ENCODE measurements at regions not wholly inside any gene's neighbourhood (a gene's known extent, or its start where the extent isn't known, plus 50 kb on each side); places are given as distances from the start of the nearest gene placed in this dataset.
"Not testable (repeated sequence)": the region's sequence is repeated elsewhere in the genome, so short reads cannot be mapped to it uniquely, and the experiment has no call there.

DNA sequence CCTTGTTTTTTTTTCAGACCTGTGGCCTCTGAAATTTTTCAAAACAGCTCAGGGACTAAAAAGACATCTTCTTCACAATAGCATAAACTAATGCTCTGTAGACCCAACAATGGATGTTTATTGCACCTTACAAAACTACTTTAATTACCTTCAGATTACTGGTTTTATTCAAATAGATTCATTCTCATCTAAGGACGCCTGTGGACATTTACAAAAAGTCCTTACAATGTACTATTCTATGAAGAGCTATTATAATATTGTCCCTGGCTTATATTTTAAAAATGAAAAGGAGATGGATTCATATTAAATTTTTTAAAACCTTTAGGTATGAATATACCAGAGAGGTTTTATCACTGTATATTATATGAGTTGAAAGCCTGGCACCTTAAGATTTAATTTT is 238.4 kb upstream of the NR5A2 start:
- no peak for DNase-seq (ENCODE audit: low read depth)

DNA sequence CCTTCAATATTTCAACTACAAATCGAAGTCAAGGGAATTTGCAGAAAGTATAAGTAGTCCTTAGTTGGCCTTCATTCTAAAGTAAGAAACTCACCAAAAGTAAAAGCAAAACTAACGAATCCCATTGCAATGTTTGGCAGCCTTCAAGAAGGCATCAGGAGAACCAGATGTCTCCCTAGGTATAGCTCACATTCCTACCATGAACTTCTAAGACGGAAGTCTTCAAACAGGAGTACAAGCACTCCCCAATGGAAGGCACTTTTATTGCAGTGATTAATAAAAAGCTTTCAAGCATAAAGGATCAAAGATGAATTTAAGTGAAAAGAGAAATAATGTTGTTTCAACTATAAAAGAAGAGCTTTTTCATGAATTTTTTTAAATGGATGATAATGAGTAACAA is 236.0 kb upstream of the NR5A2 start:
- no peak for DNase-seq (ENCODE audit: low read depth)

DNA sequence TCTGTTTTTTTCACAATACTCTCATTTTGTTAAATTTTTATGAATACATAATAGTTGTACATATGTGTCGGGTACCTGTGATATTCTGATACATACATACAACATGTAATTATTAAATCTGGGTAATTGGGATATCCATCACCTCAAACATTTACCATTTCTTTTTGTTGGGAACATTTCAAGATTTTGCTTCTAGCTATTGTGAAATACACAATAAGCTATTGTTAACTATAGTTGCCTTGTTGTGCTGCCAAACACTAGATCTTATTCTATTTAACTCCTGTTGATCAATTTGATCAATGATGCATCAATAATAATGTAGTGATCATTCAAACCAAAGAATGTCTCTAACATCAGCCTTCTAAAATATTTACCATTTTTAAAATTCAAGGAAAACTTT is 234.6 kb upstream of the NR5A2 start:
- DNase-seq (ENCODE audit: low read depth): no peak

DNA sequence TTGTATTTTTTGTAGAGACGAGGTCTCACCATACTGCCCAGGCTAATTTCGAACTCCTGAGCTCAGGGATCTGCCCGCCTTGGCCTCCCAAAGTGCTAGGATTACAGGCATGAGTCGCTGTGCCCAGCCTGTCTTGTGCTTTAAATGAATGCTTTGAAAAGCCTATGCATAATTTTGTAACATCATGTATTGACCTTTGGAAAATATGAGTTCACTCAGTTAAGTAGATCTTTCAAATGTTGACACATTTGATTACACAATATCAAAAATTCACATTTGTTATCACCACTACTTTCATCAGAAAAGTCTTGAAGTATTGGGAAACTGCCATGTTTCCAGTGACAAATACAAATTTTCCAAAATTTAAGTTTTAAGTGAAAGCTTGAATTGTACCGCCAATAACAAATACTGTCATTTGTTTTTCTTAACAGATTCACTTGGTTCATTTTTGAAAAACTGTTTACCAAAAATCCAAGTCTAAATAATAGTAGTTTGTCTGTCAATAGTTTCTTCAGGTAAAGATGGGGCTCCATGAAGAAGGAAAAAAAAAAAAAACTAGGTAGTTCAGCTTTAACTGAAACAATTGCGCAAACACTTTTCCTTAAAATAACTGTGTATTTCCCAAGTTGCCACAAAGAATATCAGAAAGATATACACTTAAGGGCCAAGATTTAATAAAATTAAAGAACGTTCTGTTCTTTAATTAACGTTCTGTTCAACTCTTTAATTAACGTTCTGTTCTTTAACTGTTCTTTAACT is 233.2 kb upstream of the NR5A2 start:
- DNase-seq (ENCODE audit: low read depth): no peak

DNA sequence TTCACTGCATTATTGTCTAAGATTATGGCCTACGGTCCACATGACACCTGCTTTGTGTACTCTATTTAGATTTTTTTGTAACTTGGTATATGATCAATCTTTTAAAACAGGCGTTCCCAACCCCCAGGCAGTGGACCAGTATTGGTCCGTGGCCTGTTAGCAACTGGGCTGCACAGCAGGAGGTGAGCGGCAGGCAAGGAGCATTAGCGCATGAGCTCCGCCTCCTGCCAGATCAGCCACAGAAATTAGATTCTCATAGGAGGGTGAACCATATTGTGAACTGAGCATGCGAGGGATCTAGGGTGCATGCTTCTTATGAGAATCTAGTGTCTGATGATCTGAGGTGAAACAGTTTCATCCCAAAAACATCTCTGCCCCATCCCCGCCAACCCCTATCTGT is 228.4 kb upstream of the NR5A2 start:
- DNase-seq (ENCODE audit: low read depth): no peak

DNA sequence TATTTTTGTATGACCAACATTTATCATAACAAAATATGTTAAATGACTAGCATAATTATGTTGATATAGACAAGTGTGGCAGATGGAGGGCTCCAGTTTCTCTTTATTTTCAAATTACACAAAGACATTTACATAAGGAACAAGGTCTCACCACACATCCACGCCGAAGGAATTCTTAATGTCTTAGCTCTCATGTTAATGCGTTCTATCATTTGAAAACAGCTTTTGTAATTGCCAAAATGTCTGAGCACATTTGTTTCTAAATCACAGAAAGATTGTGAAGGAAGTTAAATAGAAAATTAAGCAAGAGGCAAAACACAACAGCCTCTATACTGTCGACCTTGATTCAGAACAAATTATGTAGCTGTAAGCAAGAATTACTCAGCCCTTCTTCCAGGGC is 223.0 kb upstream of the NR5A2 start:
- DNase-seq (ENCODE audit: low read depth): no peak

DNA sequence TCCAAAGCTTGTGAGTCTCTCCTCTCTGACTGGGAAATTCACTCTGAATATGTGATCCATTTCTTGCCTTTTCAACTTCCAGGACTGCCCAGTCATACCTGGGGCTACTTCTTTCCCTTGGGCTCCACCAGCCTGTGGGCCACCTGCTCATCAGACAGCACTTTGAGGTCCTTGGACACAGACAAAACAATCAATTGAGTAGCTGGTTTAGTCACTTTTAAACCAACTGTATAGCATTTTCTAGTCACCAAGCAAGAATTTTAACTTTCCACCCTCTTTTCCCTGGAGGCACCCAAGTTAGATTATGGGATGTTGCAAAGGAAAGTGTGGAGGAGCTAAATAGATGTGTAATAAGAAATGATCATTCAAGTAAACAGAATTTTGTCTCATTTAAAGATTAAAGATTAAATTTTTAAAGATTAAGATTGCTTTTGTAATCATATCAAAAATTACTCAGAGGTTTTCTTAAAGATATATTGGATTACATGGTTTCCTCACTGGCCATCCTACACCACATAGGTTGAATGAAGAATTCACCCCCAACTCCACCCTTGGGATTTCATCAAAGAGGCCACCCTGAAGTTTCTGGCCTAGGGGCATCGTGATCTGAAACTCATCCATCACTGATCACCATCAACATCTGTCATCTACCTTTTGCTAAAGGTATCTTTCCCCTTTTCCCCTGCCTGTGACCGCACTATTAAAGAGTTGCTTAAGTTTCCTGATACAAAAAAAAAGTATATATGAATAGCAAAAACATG is 219.2 kb upstream of the NR5A2 start:
- DNase-seq (ENCODE audit: low read depth): no peak

DNA sequence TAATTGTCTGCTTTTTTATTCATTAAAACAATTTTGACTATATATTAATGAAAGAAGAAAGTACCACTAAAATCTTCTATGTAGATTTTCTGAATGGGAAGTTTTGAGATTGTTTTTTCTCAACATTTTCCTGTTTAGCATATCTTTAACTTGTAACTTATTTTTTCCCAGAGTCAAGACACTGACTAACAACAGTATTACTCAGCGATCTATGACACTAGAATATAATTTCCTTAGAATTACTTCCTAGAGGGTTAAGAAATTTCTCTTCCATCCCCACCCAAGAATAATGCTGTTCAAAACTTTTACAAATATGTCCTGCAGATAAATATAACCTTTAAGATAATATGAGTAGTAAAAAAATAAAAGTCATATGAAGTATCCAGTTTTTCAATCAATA is 218.2 kb upstream of the NR5A2 start:
- no peak for DNase-seq (ENCODE audit: low read depth)

DNA sequence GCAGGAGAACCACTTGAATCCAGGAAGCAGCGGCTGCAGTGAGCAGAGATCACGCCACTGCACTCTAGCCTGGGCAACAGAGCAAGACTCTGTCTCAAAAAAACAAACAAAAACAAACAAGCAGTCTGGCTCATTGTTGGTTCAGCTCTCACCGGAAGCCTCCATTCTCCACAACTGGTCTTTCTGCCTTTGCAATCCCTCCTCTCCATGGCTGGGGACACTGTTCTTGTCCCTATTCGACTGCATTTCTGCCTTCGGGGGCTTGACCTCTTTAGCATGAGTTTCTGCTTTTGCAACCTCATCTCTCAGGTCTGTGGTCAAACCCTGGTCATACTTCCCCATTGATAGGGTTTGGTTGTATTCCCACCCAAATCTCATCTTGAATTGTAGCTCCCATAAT is 216.3 kb upstream of the NR5A2 start:
- DNase-seq (ENCODE audit: low read depth): no peak

DNA sequence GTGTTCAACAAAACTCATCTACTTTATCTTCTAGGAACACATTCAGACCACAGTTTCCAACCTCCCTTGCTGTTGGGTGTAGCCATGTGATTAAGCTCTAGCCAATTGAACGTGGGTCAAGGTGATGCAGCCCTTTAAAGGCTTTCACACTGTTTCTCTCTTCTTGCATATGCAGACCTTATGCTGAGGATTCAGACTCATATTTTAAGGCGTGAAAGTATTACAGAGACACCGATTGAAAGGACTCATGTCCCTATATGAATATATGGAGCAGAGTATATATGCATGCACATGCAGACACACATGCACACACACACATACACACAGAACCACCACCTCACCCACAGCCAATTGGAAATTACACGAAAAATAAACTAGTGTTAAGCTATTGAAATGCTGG is 214.3 kb upstream of the NR5A2 start:
- no peak for DNase-seq (ENCODE audit: low read depth)

DNA sequence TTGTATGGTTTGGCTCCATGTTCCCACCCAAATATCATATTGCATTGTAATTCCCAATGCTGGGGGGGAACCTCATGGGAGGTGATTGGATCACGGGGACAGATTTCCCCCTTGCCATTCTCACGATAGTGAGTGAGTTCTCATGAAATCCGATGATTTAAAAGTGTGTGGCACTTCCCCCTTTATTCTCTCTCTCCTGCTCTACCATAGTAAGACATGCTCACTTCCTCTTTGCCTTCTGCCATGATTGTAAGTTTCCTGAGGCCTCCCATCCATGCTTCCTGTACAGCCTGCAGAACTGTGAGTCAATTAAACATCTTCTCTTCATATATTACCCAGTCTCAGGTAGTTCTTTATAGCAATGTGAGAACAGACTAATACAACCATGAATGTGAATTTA is 211.6 kb upstream of the NR5A2 start:
- DNase-seq (ENCODE audit: low read depth): no peak

DNA sequence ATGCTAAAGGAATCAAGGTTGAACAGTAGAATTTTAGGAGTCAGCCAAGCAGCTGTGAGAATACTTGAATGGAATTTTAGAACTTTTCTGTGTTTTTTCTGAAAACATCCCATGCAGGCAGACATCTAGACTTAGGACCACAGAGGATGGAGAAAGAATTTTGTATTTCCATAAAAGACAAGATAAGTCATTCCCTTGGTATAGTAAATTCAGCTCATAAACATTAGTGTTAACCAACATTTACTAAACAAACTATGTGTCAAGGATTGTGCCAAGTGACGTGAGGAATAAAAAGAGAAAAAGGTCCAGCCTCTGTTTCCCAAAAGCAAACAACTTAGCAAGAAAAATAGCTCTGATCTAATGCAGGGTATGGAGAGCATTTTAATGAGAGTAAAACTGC is 210.2 kb upstream of the NR5A2 start:
- no peak for DNase-seq (ENCODE audit: low read depth)

DNA sequence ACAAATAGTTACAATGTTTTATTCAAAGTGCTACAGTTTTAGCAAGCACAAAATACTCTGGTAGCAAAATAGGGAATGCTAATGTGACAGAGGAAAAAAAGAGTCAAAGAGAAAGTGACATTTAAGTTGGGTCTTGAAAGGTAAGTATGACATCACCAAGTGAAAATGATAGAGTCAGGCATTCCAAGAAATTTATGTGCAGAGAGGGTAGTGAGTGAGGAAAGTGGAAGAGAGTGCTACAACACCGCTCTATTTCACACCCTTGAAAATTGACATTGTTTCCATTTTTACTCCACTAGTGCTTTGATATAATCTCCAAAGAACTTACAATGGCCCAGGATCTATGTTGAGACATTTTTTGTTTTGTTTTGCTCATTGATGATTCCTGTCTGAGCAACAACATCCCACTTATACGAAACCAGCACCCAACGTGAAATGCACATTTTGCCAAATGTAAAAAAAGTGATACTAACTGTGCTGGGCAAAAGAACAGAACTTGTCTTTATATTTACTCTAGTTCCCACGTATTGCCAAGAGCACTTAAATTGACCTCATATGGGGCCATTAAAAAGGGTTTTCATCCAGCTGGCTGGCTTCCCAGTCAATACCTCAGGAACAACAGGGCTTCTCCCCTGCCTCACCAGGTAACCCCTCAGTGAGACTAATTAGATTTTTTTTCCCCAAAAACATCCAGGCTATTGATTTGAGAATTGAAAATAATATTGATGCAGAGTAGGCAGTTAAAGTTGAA is 206.3 kb upstream of the NR5A2 start:
- no peak for DNase-seq (ENCODE audit: low read depth)

DNA sequence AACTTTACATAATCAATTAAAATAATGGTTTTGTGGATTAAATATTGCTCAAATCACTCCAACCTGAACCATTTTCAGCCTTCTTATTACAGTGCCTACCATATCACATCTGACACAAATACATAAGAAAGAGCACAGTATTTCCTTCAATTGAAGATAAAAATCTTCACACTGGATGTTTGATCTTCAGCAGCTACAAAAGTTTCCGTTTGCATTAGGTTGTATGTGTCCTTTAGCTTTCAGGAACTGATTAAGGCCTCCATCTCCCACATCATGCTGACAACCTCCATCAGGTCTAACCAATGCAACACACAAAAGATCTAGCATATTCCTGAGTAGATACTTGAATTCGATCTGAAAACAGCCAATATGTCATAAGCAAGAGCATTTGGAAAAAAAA is 195.1 kb upstream of the NR5A2 start:
- no peak for DNase-seq (ENCODE audit: low read depth)

DNA sequence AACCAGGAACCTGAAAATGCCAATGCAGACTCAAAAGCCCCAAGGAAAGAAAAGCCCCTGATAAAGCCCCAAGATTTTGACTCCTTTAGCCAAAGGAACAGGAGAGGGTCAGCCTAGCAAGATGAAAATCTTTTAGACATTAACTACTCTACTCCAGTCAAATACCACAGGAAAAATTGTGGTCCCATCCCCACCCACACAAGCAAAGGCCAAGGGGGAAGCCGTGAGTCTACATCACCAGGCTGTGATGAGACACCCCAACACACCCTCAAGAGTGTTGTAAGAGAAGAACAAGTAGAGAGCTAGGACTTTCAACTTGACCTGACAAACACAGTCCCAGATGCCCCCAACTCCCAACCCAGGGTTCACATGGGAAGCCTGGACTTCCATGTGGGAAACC is 192.8 kb upstream of the NR5A2 start:
- no peak for DNase-seq (ENCODE audit: low read depth)

DNA sequence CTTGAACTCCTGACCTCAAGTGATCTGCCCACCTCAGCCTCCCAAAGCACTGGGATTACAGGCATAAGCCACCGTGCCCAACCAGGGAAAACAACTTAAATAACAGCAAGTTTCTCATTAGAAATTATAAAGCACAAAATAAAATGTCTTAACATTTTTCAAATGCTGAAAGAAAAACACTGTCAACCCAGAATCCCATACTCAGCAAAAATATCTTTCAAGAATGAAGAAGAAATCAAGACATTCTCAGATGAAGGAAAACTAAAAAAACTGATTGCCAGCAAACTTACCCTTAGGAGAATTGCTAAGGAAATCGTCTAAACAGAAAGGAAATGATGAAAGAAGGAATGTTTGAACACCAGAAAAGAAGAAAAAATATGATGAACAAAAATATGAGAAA is 191.1 kb upstream of the NR5A2 start:
- no peak for DNase-seq (ENCODE audit: low read depth)

DNA sequence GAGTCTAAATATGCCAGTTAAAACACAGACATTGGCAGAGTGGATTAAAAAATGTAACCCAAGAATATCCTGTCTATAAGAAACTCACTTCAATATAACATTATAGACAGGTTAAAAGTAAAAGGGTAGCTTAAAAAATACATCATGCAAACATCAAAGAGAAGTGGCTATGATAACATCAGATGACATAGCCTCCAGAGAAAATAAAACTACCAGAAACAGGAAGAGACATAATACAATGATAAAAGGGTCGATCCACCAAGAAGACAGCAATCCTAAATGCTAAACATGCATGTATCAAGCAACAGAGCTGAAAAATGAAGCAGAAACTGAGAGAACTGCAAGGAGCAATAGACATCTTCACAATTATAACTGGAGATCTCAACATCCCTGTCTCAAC is 190.2 kb upstream of the NR5A2 start:
- no peak for DNase-seq (ENCODE audit: low read depth)

DNA sequence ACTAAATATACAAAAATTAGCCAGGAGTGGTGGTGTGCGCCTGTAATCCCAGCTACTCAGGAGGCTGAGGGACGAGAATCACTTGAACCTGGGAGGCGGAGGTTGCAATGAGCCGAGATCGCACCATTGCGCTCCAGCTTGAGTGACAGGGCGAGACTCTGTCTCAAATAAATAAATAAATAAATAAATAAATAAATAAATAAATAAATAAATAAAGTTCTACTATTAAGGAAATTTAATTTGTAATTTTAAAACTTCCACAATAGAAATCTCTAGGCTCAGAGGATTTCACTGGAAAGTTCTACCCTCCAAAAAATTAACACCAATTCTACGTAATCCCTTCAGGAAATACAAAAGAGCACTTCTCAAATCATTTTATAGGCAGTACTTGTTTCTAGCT is 187.9 kb upstream of the NR5A2 start:
- DNase-seq (ENCODE audit: low read depth): not testable (repeated sequence)

DNA sequence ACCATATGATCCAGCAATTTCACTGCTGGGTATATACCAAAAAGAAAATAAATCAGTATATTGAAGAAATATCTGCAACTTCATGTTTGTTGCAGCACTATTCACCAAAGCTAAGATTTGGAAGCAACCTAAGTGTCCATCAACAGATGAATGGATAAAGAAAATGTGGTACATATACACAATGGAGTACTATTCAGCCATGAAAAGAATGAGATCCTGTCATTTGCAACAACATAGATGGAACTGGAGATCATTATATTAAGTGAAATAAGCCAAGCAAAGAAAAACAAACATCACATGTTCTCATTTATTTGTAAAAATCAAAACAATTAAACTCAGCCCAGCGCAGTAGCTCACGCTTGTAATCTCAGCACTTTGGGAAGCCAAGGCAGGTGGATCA is 184.4 kb upstream of the NR5A2 start:
- DNase-seq (ENCODE audit: low read depth): not testable (repeated sequence)

DNA sequence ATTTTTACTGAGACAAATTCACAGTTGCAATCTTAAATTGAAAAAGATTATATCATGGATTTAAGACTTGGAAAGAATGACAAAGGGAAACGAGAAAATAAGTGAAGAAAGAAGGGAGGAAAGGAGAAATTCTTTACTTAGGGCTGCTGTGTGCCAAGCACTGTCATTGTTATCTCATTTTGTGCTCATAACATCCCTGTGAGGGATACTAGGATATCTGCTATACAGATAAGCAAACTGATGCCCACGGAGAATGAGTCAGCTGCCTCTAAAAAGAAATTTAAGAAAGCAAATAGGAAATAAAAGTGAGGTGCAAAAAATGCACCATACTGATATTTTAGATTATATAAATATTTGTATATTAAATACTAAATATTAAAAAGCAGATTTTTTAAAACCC is 183.6 kb upstream of the NR5A2 start:
- DNase-seq (ENCODE audit: low read depth): no peak

DNA sequence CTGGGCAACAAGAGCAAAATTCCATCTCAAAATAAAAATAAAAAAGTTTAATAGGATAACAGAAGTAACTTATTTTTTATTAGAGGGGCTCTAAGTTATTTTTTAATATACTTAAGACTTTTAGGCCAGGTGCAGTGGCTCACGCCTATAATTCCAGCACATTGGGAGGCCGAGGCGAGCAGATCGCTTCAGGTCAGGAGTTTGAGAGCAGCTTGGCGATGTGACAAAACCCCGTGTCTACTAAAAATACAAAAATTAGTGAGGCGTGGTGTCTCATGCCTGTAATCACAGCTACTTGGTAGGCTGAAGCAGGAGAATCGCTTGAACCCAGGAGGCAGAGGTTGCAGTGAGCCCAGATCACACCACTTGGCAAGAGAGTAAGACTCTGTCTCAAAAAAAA is 180.5 kb upstream of the NR5A2 start:
- no peak for DNase-seq (ENCODE audit: low read depth)

DNA sequence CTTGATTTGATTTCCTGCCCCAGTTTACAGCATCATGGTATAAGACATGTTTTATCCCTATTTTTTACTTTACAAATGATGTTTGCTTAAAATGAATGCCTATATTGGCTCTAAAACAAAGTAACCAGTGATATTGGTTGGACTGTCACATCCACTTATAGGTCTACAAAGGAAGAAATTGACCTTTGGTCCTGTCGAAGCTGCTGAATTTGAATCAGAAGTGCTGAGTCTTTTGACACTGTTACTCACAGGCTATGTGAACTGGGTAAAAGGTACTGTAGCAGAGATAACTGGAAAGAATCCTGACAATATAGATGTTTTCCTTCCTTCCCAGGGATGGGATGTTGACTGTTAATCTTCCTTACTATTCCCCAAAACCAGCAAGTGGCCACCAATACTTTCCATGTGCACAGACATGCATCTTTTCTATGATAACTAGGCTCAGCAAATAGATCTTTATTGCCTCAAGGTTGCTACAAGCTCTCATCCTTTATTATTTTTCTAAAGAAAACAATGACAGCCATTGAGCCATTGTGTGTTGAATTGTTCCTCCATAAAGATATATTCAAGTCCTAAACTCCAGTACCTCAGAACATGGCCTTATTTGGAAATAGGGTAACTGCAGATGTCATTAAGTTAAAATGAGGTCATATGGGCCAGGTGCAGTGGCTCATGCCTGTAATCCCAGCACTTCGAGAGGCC is 175.9 kb upstream of the NR5A2 start:
- DNase-seq (ENCODE audit: low read depth): no peak
